C4-2B (cell line): ENCODE measurements at regions not wholly inside any gene's neighbourhood (a gene's known extent, or its start where the extent isn't known, plus 50 kb on each side); places are given as distances from the start of the nearest gene placed in this dataset.

ENCODE experiments used
- CTCF ChIP-seq: fragments of 450-650 bp; conservative IDR thresholded peaks from 2 replicates; pipeline ENCODE4 v1.5.1; 2017; ENCODE audit warnings: mild to moderate bottlenecking
- ZFX ChIP-seq: fragments of 450-650 bp; IDR thresholded peaks from 2 replicates; pipeline ENCODE4 v1.6.1; 2017

GRCh38 chr1:106754957-106755356 is 301.5 kb upstream of the PRMT6 start:
- TF ChIP-seq CTCF (no peak), ZFX (no peak)
